ENCODE measurements at regions not wholly inside any gene's neighbourhood (a gene's known extent, or its start where the extent isn't known, plus 50 kb on each side); places are given as distances from the start of the nearest gene placed in this dataset.

DNA sequence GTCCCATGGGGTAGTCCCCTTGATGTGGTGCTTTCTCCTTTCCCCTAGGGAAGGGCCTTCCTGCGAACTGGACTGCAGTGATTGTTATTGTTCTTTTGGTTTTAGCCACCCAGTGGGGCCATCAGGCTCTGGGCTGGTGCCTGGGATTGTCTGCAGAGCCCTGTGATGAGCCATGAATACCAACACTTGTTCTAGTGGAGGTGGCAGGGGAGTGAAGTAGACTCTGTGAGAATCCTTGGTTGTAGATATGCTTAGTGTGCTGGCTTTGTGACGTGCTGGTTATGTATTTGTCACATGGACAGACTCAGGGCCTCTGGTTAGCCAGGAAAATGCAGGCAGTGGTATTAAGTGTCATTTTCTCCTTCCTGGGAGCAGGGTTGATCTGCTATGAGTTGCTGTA lies 51.8 kb upstream of the NDUFB4 start:
- Histone ChIP-seq H3K4me3 (ENCODE audit: low read length in 2 of 2) (no peak overlapping the region), H3K9ac (ENCODE audit: low read length in 2 of 2) (no peak overlapping the region), H3K27me3 (ENCODE audit: control insufficient read depth in 1 of 2, insufficient read depth in 2 of 2, low read length in 2 of 2) (no peaks in the 10 kb centered on the region), H3K36me3 (ENCODE audit: control insufficient read depth in 2 of 2, insufficient read depth in 2 of 2, low read length in 2 of 2) (no peaks in the 10 kb centered on the region), H3K9me3 (ENCODE audit: control insufficient read depth in 2 of 2, low read length in 2 of 2) (peaks cover 0 to 2% of the 10 kb centered on the region in 2 donors), H3K4me1 (ENCODE audit: control insufficient read depth, insufficient read depth, low read length) (no peaks in the 10 kb centered on the region), H3K27ac (ENCODE audit: low read length) (no peak overlapping the region)

- H3K36me3 ChIP-seq (ENCODE audit: control insufficient read depth in 2 of 2, insufficient read depth in 2 of 2, low read length in 2 of 2), result no peaks in the 10 kb centered on the region
- H3K4me1 ChIP-seq (ENCODE audit: control insufficient read depth, insufficient read depth, low read length), result no peaks in the 10 kb centered on the region
- H3K27me3 ChIP-seq (ENCODE audit: control insufficient read depth in 1 of 2, insufficient read depth in 2 of 2, low read length in 2 of 2), result no peaks in the 10 kb centered on the region
- no peak overlapping the region for H3K4me3 ChIP-seq (ENCODE audit: low read length in 2 of 2)
- no peak overlapping the region for H3K9ac ChIP-seq (ENCODE audit: low read length in 2 of 2)
- H3K9me3 ChIP-seq (ENCODE audit: control insufficient read depth in 2 of 2, low read length in 2 of 2), result no peaks in the 10 kb centered on the region
- no peak overlapping the region for H3K27ac ChIP-seq (ENCODE audit: low read length)
These were observed 59.5 kb upstream of the NDUFB4 start for GRCh38 chr3:120536642-120537041.

GRCh38 chr3:120532969-120533368 lies 63.2 kb upstream of the NDUFB4 start:
- H3K27ac ChIP-seq (ENCODE audit: low read length), result no peak overlapping the region
- H3K36me3 ChIP-seq (ENCODE audit: control insufficient read depth in 2 of 2, insufficient read depth in 2 of 2, low read length in 2 of 2), result no peaks in the 10 kb centered on the region
- H3K9me3 ChIP-seq (ENCODE audit: control insufficient read depth in 2 of 2, low read length in 2 of 2), result no peaks in the 10 kb centered on the region
- no peaks in the 10 kb centered on the region for H3K27me3 ChIP-seq (ENCODE audit: control insufficient read depth in 1 of 2, insufficient read depth in 2 of 2, low read length in 2 of 2)
- no peak overlapping the region for H3K4me3 ChIP-seq (ENCODE audit: low read length in 2 of 2)
- H3K4me1 ChIP-seq (ENCODE audit: control insufficient read depth, insufficient read depth, low read length), result no peaks in the 10 kb centered on the region
- H3K9ac ChIP-seq (ENCODE audit: low read length in 2 of 2), result no peak overlapping the region

- Histone ChIP-seq H3K9ac (ENCODE audit: low read length in 2 of 2) (no peak overlapping the region), H3K9me3 (ENCODE audit: control insufficient read depth in 2 of 2, low read length in 2 of 2) (no peaks in the 10 kb centered on the region), H3K27ac (ENCODE audit: low read length) (no peak overlapping the region), H3K36me3 (ENCODE audit: control insufficient read depth in 2 of 2, insufficient read depth in 2 of 2, low read length in 2 of 2) (no peaks in the 10 kb centered on the region), H3K4me3 (ENCODE audit: low read length in 2 of 2) (no peak overlapping the region), H3K27me3 (ENCODE audit: control insufficient read depth in 1 of 2, insufficient read depth in 2 of 2, low read length in 2 of 2) (no peaks in the 10 kb centered on the region), H3K4me1 (ENCODE audit: control insufficient read depth, insufficient read depth, low read length) (no peaks in the 10 kb centered on the region)
These were observed 68.0 kb upstream of the NDUFB4 start for GRCh38 chr3:120528163-120528562.

GRCh38 chr3:120526011-120526870 lies 69.9 kb upstream of the NDUFB4 start:
- Histone ChIP-seq H3K27me3 (ENCODE audit: control insufficient read depth in 1 of 2, insufficient read depth in 2 of 2, low read length in 2 of 2) (no peaks in the 10 kb centered on the region), H3K9me3 (ENCODE audit: control insufficient read depth in 2 of 2, low read length in 2 of 2) (no peaks in the 10 kb centered on the region), H3K4me1 (ENCODE audit: control insufficient read depth, insufficient read depth, low read length) (no peaks in the 10 kb centered on the region), H3K9ac (ENCODE audit: low read length in 2 of 2) (no peak overlapping the region), H3K27ac (ENCODE audit: low read length) (no peak overlapping the region), H3K36me3 (ENCODE audit: control insufficient read depth in 2 of 2, insufficient read depth in 2 of 2, low read length in 2 of 2) (no peaks in the 10 kb centered on the region), H3K4me3 (ENCODE audit: low read length in 2 of 2) (no peak overlapping the region)

GRCh38 chr3:120524171-120524923 lies 71.8 kb upstream of the NDUFB4 start:
- Histone ChIP-seq H3K4me3 (ENCODE audit: low read length in 2 of 2) (no peak overlapping the region), H3K4me1 (ENCODE audit: control insufficient read depth, insufficient read depth, low read length) (no peaks in the 10 kb centered on the region), H3K36me3 (ENCODE audit: control insufficient read depth in 2 of 2, insufficient read depth in 2 of 2, low read length in 2 of 2) (no peaks in the 10 kb centered on the region), H3K9me3 (ENCODE audit: control insufficient read depth in 2 of 2, low read length in 2 of 2) (no peaks in the 10 kb centered on the region), H3K9ac (ENCODE audit: low read length in 2 of 2) (no peak overlapping the region), H3K27me3 (ENCODE audit: control insufficient read depth in 1 of 2, insufficient read depth in 2 of 2, low read length in 2 of 2) (no peaks in the 10 kb centered on the region), H3K27ac (ENCODE audit: low read length) (no peak overlapping the region)

- H3K27me3 ChIP-seq (ENCODE audit: control insufficient read depth in 1 of 2, insufficient read depth in 2 of 2, low read length in 2 of 2), result no peaks in the 10 kb centered on the region
- no peak overlapping the region for H3K4me3 ChIP-seq (ENCODE audit: low read length in 2 of 2)
- H3K4me1 ChIP-seq (ENCODE audit: control insufficient read depth, insufficient read depth, low read length), result no peaks in the 10 kb centered on the region
- H3K36me3 ChIP-seq (ENCODE audit: control insufficient read depth in 2 of 2, insufficient read depth in 2 of 2, low read length in 2 of 2), result no peaks in the 10 kb centered on the region
- H3K9ac ChIP-seq (ENCODE audit: low read length in 2 of 2), result no peak overlapping the region
- H3K9me3 ChIP-seq (ENCODE audit: control insufficient read depth in 2 of 2, low read length in 2 of 2), result no peaks in the 10 kb centered on the region
- H3K27ac ChIP-seq (ENCODE audit: low read length), result no peak overlapping the region
These were observed 65.3 kb upstream of the FSTL1 start for GRCh38 chr3:120516136-120516535.

DNA sequence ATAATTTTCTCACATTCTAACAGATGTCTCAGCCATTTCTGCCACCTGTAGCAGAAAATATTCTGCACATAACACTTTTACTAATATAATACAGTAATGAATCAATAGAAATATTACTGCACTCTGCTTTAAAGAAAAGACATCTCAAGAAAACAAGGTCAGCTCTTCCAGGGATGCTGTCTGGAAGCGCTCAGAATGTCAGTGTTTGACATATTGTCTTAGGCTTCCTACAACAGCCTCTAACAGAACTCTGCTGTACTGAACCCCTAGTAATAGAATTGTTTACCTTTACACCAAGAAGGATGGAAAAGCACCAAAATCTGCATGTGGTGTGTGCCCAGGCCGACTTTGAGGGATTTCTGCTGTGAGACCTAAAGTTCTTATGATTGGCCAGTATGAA lies 61.9 kb upstream of the FSTL1 start:
- H3K27me3 ChIP-seq (ENCODE audit: control insufficient read depth in 1 of 2, insufficient read depth in 2 of 2, low read length in 2 of 2), result no peaks in the 10 kb centered on the region
- H3K27ac ChIP-seq (ENCODE audit: low read length), result no peak overlapping the region
- H3K9me3 ChIP-seq (ENCODE audit: control insufficient read depth in 2 of 2, low read length in 2 of 2), result no peaks in the 10 kb centered on the region
- no peaks in the 10 kb centered on the region for H3K4me1 ChIP-seq (ENCODE audit: control insufficient read depth, insufficient read depth, low read length)
- H3K36me3 ChIP-seq (ENCODE audit: control insufficient read depth in 2 of 2, insufficient read depth in 2 of 2, low read length in 2 of 2), result no peaks in the 10 kb centered on the region
- no peak overlapping the region for H3K4me3 ChIP-seq (ENCODE audit: low read length in 2 of 2)
- H3K9ac ChIP-seq (ENCODE audit: low read length in 2 of 2), result no peak overlapping the region

GRCh38 chr3:120506828-120507774 lies 56.3 kb upstream of the FSTL1 start:
- H3K27ac ChIP-seq (ENCODE audit: low read length), result no peak overlapping the region
- no peak overlapping the region for H3K9ac ChIP-seq (ENCODE audit: low read length in 2 of 2)
- peaks cover 14% of the 10 kb centered on the region for H3K4me1 ChIP-seq (ENCODE audit: control insufficient read depth, insufficient read depth, low read length)
- H3K4me3 ChIP-seq (ENCODE audit: low read length in 2 of 2), result peak overlapping the region in 1 of 2 donors; percentile 30
- H3K27me3 ChIP-seq (ENCODE audit: control insufficient read depth in 1 of 2, insufficient read depth in 2 of 2, low read length in 2 of 2), result no peaks in the 10 kb centered on the region
- H3K9me3 ChIP-seq (ENCODE audit: control insufficient read depth in 2 of 2, low read length in 2 of 2), result no peaks in the 10 kb centered on the region
- H3K36me3 ChIP-seq (ENCODE audit: control insufficient read depth in 2 of 2, insufficient read depth in 2 of 2, low read length in 2 of 2), result no peaks in the 10 kb centered on the region

GRCh38 chr3:120506076-120506827 lies 55.5 kb upstream of the FSTL1 start:
- Histone ChIP-seq H3K36me3 (ENCODE audit: control insufficient read depth in 2 of 2, insufficient read depth in 2 of 2, low read length in 2 of 2) (no peaks in the 10 kb centered on the region), H3K4me1 (ENCODE audit: control insufficient read depth, insufficient read depth, low read length) (peaks cover 14% of the 10 kb centered on the region), H3K9me3 (ENCODE audit: control insufficient read depth in 2 of 2, low read length in 2 of 2) (no peaks in the 10 kb centered on the region), H3K4me3 (ENCODE audit: low read length in 2 of 2) (peak overlapping the region in 1 of 2 donors; percentile 30), H3K27ac (ENCODE audit: low read length) (no peak overlapping the region), H3K27me3 (ENCODE audit: control insufficient read depth in 1 of 2, insufficient read depth in 2 of 2, low read length in 2 of 2) (no peaks in the 10 kb centered on the region), H3K9ac (ENCODE audit: low read length in 2 of 2) (no peak overlapping the region)
